GM19238 (cell line): ENCODE measurements at regions not wholly inside any gene's neighbourhood (a gene's known extent, or its start where the extent isn't known, plus 50 kb on each side); places are given as distances from the start of the nearest gene placed in this dataset.

Experiments
- DNase-seq: peaks from one replicate; pipeline ENCODE4 v3.0.0; 2011; ENCODE audit warnings: low spot score; ENCODE audit not compliant: insufficient read length

- DNase-seq, result no peak
Observed at GRCh38 chr20:23232219-23232581, 118.4 kb upstream of the NXT1 start.

DNA sequence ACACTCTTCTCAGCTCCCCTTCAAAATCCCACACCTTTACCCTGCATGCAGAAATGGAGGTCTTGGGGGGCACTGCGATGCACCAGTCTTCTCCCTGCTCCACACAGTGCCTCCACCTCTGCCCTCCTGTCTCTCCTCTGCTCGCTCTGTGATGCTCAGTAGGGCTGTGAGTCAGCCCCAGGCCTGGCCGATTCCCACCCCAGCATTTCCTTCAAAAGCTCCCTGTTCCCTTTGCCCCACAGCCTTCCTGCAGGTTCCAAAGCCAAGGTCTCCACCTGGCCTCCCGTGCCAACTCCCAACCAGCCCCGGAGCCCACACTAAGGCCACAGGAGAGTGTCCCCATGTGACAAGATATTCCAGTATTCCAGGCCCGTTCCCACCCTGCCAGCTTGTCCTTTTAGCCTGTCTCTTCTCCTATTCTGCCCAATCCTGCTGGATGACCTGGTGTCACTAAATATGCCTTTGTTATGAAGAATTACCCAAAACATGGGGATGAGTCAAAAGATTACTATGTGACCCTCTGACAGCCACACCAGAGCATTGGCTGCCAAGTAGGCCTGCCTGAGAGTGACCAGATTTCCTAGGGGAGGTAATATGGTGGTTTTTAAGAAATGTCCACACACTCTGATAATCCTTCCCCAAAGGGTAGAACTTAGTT lies 118.9 kb upstream of the NXT1 start:
- DNase-seq, result no peak

DNA sequence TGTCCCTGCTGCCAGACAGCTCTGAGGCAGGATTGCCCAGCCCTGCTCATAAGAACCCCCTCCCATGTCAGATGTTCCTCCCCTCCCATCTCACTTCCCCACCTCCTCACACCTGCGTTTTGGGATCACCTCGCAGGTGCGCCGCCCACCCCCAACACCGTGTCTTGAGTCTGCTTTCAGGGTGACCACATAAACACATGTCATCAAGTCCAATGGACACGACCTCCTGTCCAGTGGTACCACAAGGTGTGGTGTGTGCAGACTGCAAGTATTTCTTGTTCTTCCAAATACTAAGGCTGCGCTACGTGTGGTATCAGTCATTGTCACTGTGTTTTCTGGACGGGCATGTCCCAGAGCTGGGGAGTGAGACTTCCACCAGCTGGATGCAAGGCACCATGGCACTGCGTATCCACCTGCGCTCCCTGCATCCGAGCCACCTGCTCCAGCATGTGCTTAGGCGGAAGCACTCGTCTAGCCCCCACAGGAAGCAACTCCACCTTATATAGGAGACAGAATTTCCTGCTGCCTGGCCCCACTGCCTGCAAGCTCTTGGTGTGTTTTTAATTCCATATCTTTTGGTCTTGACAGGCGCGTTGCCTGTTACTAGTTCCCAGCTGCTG lies 119.7 kb upstream of the NXT1 start:
- DNase-seq, result no peak

DNA sequence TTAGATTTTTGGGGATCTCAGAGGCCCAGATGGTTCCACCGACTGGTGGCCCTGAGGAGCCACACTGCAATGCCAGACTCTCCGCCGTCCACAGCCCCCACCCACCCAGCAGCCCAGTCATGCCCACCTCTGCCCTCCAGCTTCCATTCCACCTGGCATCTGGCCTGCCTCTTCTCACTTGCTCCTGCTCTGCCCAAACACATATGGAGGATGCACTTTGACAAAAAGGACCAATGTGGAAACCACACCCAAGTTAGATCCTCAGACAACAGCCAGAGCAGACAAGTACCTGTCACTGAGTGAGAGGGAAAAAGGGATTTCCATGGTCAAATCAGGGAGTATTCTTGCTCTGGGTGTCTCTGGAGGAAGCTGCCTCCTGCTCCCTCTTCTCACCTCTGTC lies 120.6 kb upstream of the NXT1 start:
- DNase-seq, result no peak

DNA sequence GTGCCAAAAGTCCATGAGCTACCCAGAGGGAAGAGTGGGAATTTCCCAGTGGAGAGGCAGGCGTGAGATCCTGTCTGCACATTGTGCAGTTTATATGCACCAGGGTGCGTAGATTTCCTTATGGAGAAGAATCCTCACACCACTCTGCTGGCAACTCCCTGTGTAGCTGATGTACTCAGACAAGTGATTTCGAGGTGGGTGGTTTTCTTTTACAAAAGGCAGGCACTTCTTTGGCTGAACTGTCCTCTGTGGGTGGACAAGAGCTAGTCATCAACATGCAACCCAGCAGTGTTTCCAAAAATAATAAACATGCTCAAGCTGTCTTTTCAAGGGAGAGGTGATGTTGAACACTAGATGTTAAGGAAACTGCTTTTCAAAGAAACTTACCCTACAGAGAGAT lies 121.7 kb upstream of the NXT1 start:
- DNase-seq, result no peak

DNA sequence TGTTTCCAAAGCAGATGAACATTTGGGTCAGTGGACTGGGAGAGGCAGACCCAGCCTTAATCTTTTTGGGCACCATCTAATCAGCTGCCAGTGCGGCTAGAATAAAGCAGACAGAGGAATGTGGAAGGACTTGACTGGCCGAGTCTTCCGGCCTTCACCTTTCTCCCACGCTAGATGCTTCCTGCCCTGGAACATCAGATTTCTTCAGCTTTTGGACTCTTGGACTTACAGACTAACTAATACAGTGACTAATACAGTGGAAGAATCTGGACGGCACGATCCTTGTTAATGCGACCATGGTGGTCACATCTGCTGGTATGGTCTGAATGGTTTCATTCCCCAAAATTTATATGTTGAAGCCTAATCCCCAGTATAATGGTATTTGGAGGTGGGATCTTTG lies 122.6 kb upstream of the NXT1 start:
- DNase-seq, result no peak

GRCh38 chr20:23227274-23227673 lies 123.3 kb upstream of the NXT1 start:
- no peak for DNase-seq

DNA sequence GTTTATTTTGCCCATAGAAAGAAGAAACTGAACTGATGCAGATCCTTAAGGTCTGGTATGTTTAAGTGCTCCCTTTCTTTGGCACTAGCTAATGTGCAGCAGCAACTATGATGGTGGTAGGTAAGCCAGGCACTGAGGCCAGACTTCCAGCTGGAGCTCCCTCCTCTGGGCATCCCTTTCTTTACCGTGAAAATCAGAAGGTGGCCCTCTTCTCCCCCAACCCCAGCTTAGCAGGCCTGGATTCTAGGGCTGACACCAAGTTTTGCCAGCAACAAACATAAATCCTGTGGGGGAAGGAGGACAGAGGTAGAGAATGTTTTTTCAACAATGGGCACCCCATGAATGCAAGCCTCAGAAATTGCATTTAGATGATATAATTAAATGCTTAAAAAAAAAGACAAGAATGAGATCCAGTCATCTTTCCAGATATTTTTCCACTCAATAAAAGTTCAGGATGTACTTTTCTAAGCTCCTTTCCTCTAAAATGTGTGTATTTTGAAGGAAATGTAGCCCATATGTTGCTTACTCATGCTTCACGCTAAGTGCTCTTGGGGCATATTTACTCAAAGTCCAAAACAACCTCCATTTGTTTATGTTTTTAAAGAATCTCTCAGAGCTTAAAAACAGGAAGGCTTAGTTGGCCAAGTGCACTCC lies 123.9 kb upstream of the NXT1 start:
- no peak for DNase-seq

DNA sequence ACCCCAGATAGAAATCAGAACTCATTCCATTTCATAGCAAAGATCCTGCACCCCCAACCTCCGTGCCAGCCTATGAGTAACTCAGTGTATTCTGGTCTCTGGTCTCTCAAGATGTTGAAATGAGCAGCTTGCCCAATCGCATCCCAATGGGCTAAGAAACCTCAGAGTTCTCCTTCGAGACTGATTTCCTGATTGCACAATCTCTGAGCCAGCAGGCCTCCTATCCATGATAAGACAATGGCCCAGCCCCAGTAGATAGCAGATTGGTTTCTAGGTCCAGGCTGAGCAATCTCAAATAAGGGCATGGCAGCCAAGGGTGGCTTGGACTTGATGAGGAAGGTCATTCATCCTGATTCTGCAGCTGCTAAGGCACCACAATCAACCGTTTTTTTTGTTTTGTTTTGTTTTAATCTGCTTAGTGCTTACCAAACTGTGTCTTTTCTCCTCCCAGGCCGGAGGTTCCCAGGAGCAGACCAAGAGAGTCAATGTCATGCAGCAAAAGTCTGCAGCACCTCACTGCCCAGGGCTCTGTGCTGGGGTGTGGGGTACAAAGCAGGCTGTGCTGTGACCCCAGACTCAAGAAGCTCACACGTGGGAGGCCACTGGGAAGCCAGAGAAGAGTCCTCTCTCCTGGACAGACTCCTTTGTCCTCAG lies 125.1 kb upstream of the NXT1 start:
- no peak for DNase-seq

DNA sequence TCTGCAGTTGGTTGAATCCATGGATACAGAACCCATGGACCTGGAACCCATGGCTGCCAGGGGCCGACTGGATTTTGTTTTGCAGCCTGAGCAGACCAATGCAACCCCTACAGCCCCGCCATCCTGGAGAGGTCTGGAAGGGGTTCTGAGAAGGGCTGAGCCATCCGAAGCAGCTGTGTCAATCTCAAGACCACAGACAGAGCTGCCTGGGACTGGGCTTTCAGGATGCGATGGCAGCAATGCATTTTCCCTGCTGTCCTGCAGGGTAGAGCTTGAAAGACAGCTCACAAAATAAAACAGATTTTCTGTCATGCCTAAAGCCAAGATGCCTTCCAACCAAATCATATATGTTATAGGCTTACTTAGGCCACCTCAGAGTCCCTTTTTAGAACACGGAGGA lies 125.8 kb upstream of the NXT1 start:
- DNase-seq, result no peak

DNA sequence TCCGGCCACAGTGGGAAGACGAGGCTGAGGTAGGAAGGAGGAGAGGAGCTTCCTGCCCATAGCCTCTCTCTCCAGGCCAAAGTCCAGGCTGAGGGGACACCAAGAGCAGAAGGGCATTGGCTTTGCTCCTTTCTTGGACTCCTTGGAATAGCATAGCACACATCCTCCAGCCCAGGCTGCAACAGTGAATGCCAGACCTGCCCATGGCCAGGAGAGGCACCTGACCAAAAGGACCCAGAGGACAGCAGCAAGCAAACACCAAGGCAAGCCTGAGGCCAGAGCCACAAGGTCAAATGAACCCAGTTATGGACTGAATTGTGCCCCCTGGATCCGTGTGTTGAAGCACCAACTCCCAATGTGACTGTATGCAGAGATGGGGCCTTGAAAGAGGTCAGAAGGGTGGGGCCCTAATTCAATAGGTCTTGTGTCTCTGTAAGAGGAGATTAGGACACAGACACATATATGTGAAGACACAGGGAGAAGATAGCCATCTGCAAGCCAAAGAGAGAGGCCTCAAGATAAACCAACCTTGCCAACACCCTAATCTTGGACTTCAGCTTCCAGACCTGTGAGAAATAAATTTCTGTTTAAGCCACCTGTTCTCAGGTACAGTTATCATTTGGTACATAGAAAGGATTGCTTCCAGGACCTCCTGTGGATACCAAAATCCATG lies 126.5 kb upstream of the NXT1 start:
- DNase-seq, result no peak

DNA sequence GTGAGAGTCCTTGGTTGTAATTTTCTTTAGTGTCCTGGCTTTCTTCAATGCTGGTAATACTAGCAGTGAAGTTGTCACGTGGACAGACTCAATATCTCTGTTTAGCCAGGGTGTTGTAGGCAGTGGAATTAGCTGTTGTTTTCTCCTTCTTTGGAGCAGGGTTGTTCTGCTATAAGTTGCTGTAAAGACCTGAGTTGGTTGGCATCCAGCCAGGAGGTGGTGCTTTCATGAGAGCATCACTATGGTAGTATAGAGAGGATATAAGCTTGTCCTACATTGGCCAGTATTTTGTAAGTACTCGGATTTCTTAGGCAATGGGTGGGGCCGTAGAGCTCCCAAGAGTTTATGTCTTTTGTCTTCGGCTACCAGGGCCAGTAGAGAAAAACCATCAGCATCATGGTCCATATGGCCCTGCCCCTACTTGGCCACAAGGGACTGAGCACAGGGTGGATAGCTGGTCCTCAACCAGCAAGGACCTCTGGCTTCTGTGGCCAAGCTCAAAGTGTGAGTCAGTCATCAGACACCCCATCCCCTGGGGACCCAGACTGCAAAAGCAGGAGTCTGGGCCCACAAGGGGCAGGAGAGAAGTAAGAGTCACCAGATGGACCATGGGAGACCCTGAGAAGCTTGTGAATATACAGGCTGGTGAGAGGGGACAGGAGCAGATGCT lies 127.9 kb upstream of the NXT1 start:
- no peak for DNase-seq

DNA sequence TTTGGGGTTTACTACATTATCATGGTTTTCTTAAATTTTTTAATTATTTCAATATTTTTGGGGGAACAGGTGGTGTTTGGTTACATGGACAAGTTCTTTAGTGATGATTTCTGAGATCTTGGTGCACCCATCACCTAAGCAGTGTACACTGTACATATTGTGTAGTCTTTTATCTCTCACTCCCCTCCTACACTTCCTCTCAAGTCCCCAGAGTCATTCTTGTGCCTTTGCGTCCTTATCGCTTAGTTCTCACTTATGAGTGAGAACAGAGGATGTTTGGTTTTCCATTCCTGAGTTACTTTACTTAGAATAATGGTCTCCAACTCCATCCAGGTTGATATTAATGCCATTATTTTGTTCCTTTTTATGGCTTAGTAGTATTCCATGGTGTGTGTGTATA lies 130.9 kb upstream of the CD93 start:
- no peak for DNase-seq

DNA sequence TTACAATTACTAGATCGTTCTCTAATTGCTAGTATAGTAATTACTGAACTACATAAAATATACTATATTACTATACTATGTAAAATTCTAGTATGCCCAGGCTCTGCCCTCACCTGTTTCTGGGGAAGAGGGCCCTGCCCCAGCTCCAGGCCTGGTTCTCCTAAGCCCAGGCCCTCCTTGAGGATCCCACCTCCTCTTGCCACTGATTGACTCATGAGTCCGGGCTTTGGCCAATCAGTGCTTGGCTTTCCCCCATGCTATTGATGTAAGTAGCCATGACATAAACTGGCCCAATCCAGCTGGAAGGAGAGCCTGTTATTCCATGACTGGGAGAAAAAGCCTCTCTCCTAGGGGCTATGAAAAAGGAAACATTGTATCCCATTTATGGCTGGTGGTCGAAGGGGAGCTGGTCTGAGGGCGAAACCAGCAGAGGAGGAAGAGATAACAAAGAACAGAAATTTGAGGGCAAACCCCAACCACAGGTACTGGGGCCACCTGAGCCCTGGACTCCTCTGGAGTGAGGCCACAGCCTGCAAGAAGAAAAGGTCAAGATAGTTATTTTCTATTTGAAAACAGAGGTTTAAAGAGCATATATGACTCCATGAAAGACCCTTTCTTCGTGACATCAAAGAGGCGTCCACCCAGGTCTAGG lies 129.3 kb upstream of the CD93 start:
- no peak for DNase-seq

- DNase-seq, result no peak
Observed at GRCh38 chr20:23214903-23215302, 128.8 kb upstream of the CD93 start.

GRCh38 chr20:23212464-23212995 lies 126.4 kb upstream of the CD93 start:
- no peak for DNase-seq

DNA sequence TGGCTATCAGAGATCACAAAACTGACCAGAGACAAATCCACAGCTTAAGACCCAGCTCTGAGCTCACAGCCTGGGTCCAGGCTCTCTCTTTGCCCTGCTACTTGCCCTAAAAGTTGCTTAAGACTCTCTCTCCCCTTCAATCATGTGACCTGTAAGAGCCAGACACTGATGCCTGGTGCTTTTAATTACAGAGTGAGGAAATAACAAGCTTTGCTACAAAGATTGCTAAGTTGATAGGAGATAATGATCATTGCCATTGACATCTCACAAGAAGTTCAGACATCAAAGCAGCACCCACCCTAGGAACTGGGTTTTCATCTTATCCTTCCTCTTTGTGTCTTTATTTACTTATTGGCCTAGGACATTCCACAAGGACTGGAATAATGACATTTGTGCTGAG lies 125.9 kb upstream of the CD93 start:
- no peak for DNase-seq

DNA sequence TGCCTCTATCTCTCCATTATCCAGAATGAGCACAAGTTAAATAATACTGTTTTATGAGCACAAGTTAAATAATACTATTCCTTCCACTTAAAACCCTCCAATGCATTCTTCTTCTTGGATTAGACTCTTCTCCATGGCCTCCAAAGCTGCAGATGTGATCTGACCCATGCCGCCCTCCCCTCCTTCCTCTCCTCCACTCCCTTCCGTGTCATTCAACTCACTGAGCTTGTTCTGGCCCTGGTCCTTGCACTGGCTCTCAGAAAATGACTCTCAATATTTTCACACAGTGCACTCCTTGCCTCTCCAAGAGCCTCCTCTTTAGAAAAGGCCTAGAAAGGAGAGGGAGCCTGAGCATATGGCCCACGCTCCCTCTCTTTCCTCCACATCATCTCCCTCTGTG lies 125.0 kb upstream of the CD93 start:
- no peak for DNase-seq

DNA sequence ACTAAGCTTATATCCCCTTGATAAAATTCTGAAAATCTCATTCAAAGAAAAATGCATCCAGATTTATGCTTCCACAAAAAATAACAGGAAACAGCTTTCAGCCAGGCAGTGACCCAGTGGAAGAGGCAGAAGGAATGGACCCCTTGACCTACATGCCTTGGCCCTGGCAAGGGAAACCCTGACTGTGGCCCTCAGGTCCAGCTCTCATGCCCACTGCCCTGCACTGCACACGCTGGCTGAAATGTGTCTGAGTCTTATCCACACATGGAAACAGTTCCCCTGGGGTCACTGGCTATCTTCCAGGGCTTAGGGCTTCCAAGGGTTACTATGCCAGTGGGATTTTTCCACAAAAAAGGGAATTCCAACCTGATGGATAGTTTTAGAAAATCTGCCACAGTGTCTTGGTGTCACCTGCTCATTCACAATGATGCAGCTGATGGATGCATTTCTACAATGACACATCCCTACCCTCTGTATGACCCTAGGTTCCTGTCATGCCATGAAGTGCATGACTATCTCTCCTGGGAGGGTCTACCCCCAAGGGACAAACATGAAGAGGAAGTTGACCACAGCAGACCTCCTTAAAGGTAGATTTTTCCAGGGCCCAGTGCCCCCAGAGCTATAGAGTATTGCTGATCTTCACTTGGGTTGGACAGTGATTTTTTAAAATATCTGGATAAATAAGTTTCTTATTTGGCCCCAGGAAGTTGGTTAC lies 121.9 kb upstream of the CD93 start:
- no peak for DNase-seq

DNA sequence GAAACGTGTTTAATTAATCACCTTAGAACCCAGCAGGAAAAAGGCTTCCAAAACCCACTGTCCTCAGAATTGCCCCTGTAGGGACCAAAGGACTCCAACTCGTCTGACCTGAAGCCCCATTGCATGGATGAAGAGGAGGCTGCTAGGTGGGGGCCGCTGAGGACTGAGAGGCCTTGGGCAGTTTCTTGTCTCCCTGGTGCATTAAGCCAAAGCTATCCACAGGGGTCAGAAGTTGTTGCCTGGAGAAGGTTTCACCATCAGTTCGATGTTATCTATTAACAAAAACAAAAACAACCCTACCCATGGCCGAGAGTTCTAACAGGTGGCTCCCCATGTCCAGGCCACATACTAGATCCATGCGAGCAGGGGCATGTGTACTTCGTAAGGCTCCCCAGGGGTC lies 120.9 kb upstream of the CD93 start:
- DNase-seq, result no peak
